HG03521 (cell line): ENCODE measurements at regions not wholly inside any gene's neighbourhood (a gene's known extent, or its start where the extent isn't known, plus 50 kb on each side); places are given as distances from the start of the nearest gene placed in this dataset.

ENCODE experiments used
- ATAC-seq: cut with Tn5 transposase; IDR thresholded peaks from one replicate; pipeline ENCODE4 v1.9.1; 2021; ENCODE audit warnings: mild to moderate bottlenecking, moderate library complexity; ENCODE audit not compliant: unreplicated experiment

GRCh38 chr13:100870898-100871297, 196.3 kb upstream of the TMTC4 start:
- no peak for ATAC-seq

- no peak for ATAC-seq
Observed at GRCh38 chr13:100860866-100861265, 186.3 kb upstream of the TMTC4 start.

- ATAC-seq, result no peak
Observed at GRCh38 chr13:100859861-100860260, 185.3 kb upstream of the TMTC4 start.

GRCh38 chr13:100855151-100855550, 180.6 kb upstream of the TMTC4 start:
- no peak for ATAC-seq

- ATAC-seq, result no peak
Observed at GRCh38 chr13:100854006-100854405, 179.4 kb upstream of the TMTC4 start.

GRCh38 chr13:100853434-100853833, 178.8 kb upstream of the TMTC4 start:
- no peak for ATAC-seq

GRCh38 chr13:100852146-100852545, 177.6 kb upstream of the TMTC4 start:
- ATAC-seq, result no peak

- no peak for ATAC-seq
Observed at GRCh38 chr13:100848304-100848703, 173.7 kb upstream of the TMTC4 start.

GRCh38 chr13:100845128-100845757, 170.6 kb upstream of the TMTC4 start:
- ATAC-seq, result no peak

GRCh38 chr13:100842136-100842535, 167.5 kb upstream of the TMTC4 start:
- no peak for ATAC-seq

- no peak for ATAC-seq
Observed at GRCh38 chr13:100838387-100838786, 163.8 kb upstream of the TMTC4 start.

GRCh38 chr13:100837631-100838030, 163.0 kb upstream of the TMTC4 start:
- ATAC-seq, result no peak

GRCh38 chr13:100836711-100837110, 162.1 kb upstream of the TMTC4 start:
- no peak for ATAC-seq

GRCh38 chr13:100835695-100836094, 161.1 kb upstream of the TMTC4 start:
- no peak for ATAC-seq

- ATAC-seq, result no peak
Observed at GRCh38 chr13:100833427-100833826, 158.8 kb upstream of the TMTC4 start.

GRCh38 chr13:100828226-100828625, 153.6 kb upstream of the TMTC4 start:
- ATAC-seq, result no peak

GRCh38 chr13:100827489-100828176, 153.0 kb upstream of the TMTC4 start:
- ATAC-seq, result no peak

- no peak for ATAC-seq
Observed at GRCh38 chr13:100826441-100826840, 151.8 kb upstream of the TMTC4 start.

GRCh38 chr13:100825557-100825956, 151.0 kb upstream of the TMTC4 start:
- no peak for ATAC-seq

GRCh38 chr13:100824366-100824765, 149.8 kb upstream of the TMTC4 start:
- ATAC-seq, result no peak

GRCh38 chr13:100823448-100823847, 148.9 kb upstream of the TMTC4 start:
- no peak for ATAC-seq

- no peak for ATAC-seq
Observed at GRCh38 chr13:100822871-100823443, 148.4 kb upstream of the TMTC4 start.
